IMR-90 (cell line): ENCODE measurements at regions not wholly inside any gene's neighbourhood (a gene's known extent, or its start where the extent isn't known, plus 50 kb on each side); places are given as distances from the start of the nearest gene placed in this dataset.

Source experiments
- ATAC-seq: fragments of 200-7000 bp; cut with Tn5 transposase; 2 replicates; pipeline ENCODE4 v1.9.1; 2020; ENCODE audit warnings: low read depth, mild to moderate bottlenecking, moderate library complexity
- BruUV-seq: library from RNA; stranded (reverse); fragments of 400-500 nt; replicated peaks from 2 replicates; lab custom pipeline; 2021; lab: Mats Ljungman, UMichigan
- CTCF ChIA-PET: fragments of 300-600 bp; formaldehyde crosslinking; extraction: SDS; loops from one replicate; lab custom pipeline; 2021; ENCODE audit warnings: antibody characterized with exemption; lab: Yijun Ruan, JAX
- POLR2A ChIA-PET: fragments of 300-600 bp; sonication (Branson Sonifier 250); formaldehyde crosslinking; loops from one replicate; lab custom pipeline; 2022; ENCODE audit warnings: antibody characterized with exemption; ENCODE audit not compliant: unreplicated experiment; lab: Charles Lee
- DNase-seq: peaks from one replicate; pipeline ENCODE4 v3.0.0; 2013
- H2AFZ ChIP-seq: replicated peaks from 2 replicates; pipeline ENCODE3; 2013; ENCODE audit warnings: low read length, mild to moderate bottlenecking; ENCODE audit not compliant: poor library complexity
- H2AK5ac ChIP-seq: 2 replicates; pipeline ENCODE4 v1.6.1; 2013; ENCODE audit warnings: low read depth, low read length, inconsistent platforms
- H2AK9ac ChIP-seq: replicated peaks from 2 replicates; pipeline ENCODE3; 2013; ENCODE audit warnings: mild to moderate bottlenecking, low read depth, low read length, moderate library complexity; ENCODE audit not compliant: poor library complexity
- H2BK120ac ChIP-seq: 2 replicates; pipeline ENCODE4 v1.6.1; 2013; ENCODE audit warnings: low read depth, low read length, inconsistent platforms
- H2BK15ac ChIP-seq: 3 replicates; pipeline ENCODE4 v1.6.1; 2013; ENCODE audit warnings: low read depth, low read length, inconsistent platforms
- H2BK20ac ChIP-seq: 2 replicates; pipeline ENCODE4 v1.6.1; 2013; ENCODE audit warnings: low read depth, mild to moderate bottlenecking, inconsistent platforms, low read length, moderate library complexity
- H2BK5ac ChIP-seq: 2 replicates; pipeline ENCODE4 v1.6.1; 2013; ENCODE audit warnings: mild to moderate bottlenecking, low read depth, low read length, inconsistent platforms; ENCODE audit not compliant: poor library complexity, severe bottlenecking
- H3K14ac ChIP-seq: replicated peaks from 2 replicates; pipeline ENCODE4 v1.6.1; 2013; ENCODE audit warnings: low read depth, low read length, inconsistent platforms
- H3K18ac ChIP-seq: 2 replicates; pipeline ENCODE4 v1.6.1; 2013; ENCODE audit warnings: low read depth, low read length, control low read depth
- H3K23ac ChIP-seq: 2 replicates; pipeline ENCODE4 v1.6.1; 2013; ENCODE audit warnings: low read depth, low read length, inconsistent platforms
- H3K27ac ChIP-seq: 2 replicates; pipeline ENCODE4 v1.5.1; 2013; ENCODE audit warnings: mild to moderate bottlenecking, control low read depth, low read length; ENCODE audit not compliant: insufficient read depth
- H3K27me3 ChIP-seq: 2 replicates; pipeline ENCODE4 v1.6.1; 2013; ENCODE audit warnings: low read length; ENCODE audit not compliant: control insufficient read depth, insufficient read depth
- H3K36me3 ChIP-seq: 2 replicates; pipeline ENCODE4 v1.6.1; 2013; ENCODE audit warnings: low read length, mixed read lengths; ENCODE audit not compliant: control insufficient read depth, insufficient read depth
- H3K4ac ChIP-seq: 2 replicates; pipeline ENCODE4 v1.6.1; 2013; ENCODE audit warnings: low read depth, low read length, inconsistent platforms
- H3K4me1 ChIP-seq: 2 replicates; pipeline ENCODE4 v1.6.1; 2013; ENCODE audit warnings: low read length, mixed read lengths; ENCODE audit not compliant: control insufficient read depth, insufficient read depth
- H3K4me2 ChIP-seq: 2 replicates; pipeline ENCODE4 v1.6.1; 2013; ENCODE audit warnings: low read depth, mild to moderate bottlenecking, control low read depth, low read length, moderate library complexity
- H3K4me3 ChIP-seq: 2 replicates; pipeline ENCODE4 v1.5.1; 2013; ENCODE audit warnings: low read depth, mild to moderate bottlenecking, control low read depth, low read length, moderate library complexity; ENCODE audit not compliant: insufficient read depth
- H3K56ac ChIP-seq: 2 replicates; pipeline ENCODE4 v1.6.1; 2013; ENCODE audit warnings: low read length, inconsistent platforms; ENCODE audit not compliant: insufficient read depth; ENCODE audit errors: extremely low read depth
- H3K79me1 ChIP-seq, 2 experiments: 2 replicates each; pipeline ENCODE4 v1.6.1; 2013; ENCODE audit warnings: low read length in 2 of 2, inconsistent platforms in 1 of 2, low read depth in 1 of 2
- H3K9ac ChIP-seq: 2 replicates; pipeline ENCODE4 v1.6.1; 2013; ENCODE audit warnings: low read depth, low read length, control low read depth
- H3K9me1 ChIP-seq: 2 replicates; pipeline ENCODE4 v1.6.1; 2013; ENCODE audit warnings: low read length, inconsistent platforms; ENCODE audit not compliant: insufficient read depth
- H3K9me3 ChIP-seq: 2 replicates; pipeline ENCODE4 v1.6.1; 2013; ENCODE audit warnings: low read length; ENCODE audit not compliant: control insufficient read depth, insufficient read depth
- H4K20me1 ChIP-seq: 2 replicates; pipeline ENCODE4 v1.6.1; 2013; ENCODE audit warnings: low read length, inconsistent platforms; ENCODE audit not compliant: insufficient read depth
- H4K5ac ChIP-seq: 2 replicates; pipeline ENCODE4 v1.6.1; 2013; ENCODE audit warnings: mild to moderate bottlenecking, low read depth, low read length, control low read depth
- H4K8ac ChIP-seq, 2 experiments: 2 replicates each; pipeline ENCODE4 v1.6.1; 2013; ENCODE audit warnings: low read depth in 2 of 2, low read length in 2 of 2, control low read depth in 1 of 2, inconsistent platforms in 1 of 2
- H4K91ac ChIP-seq: 2 replicates; pipeline ENCODE4 v1.6.1; 2013; ENCODE audit warnings: low read depth, low read length, inconsistent platforms; ENCODE audit not compliant: insufficient read depth
- BHLHE40 ChIP-seq: fragments of 150-350 bp; IDR thresholded peaks from 2 replicates; pipeline ENCODE4 v1.6.1; 2016; ENCODE audit warnings: mild to moderate bottlenecking, low read depth, low read length
- CHD1 ChIP-seq: IDR thresholded peaks from 2 replicates; pipeline ENCODE4 v1.6.1; 2012; ENCODE audit warnings: low read depth, low read length, improper control_type of control experiment
- CTCF ChIP-seq: conservative IDR thresholded peaks from 2 replicates; pipeline ENCODE4 v1.5.1; 2012; ENCODE audit warnings: mild to moderate bottlenecking, low read depth, low read length, improper control_type of control experiment
- ELK1 ChIP-seq: fragments of 150-350 bp; IDR thresholded peaks from 2 replicates; pipeline ENCODE4 v1.6.1; 2016; ENCODE audit warnings: low read depth, mild to moderate bottlenecking, low read length, moderate library complexity, borderline replicate concordance
- FOS ChIP-seq: fragments of 150-350 bp; IDR thresholded peaks from 2 replicates; pipeline ENCODE4 v1.6.1; 2016; ENCODE audit warnings: low read depth, low read length
- MAFK ChIP-seq: IDR thresholded peaks from 2 replicates; pipeline ENCODE4 v1.6.1; 2012; ENCODE audit warnings: low read depth, low read length, improper control_type of control experiment
- MXI1 ChIP-seq: IDR thresholded peaks from 2 replicates; pipeline ENCODE4 v1.6.1; 2012; ENCODE audit warnings: low read depth, mild to moderate bottlenecking, low read length, moderate library complexity, borderline replicate concordance
- NFE2L2 ChIP-seq: fragments of 150-350 bp; IDR thresholded peaks from 2 replicates; pipeline ENCODE4 v1.6.1; 2016; ENCODE audit warnings: low read depth, mild to moderate bottlenecking, low read length
- RAD21 ChIP-seq: IDR thresholded peaks from 2 replicates; pipeline ENCODE4 v1.6.1; 2012; ENCODE audit warnings: low read length, improper control_type of control experiment
- RCOR1 ChIP-seq: IDR thresholded peaks from 2 replicates; pipeline ENCODE4 v1.6.1; 2012; ENCODE audit warnings: mild to moderate bottlenecking, low read length, improper control_type of control experiment; ENCODE audit not compliant: insufficient replicate concordance
- RFX5 ChIP-seq: IDR thresholded peaks from 2 replicates; pipeline ENCODE4 v1.8.0; 2012; ENCODE audit warnings: low read depth, mild to moderate bottlenecking, low read length, moderate library complexity
- SMC3 ChIP-seq: fragments of 150-350 bp; IDR thresholded peaks from 2 replicates; pipeline ENCODE4 v1.6.1; 2016; ENCODE audit warnings: low read depth, mild to moderate bottlenecking, antibody characterized with exemption, low read length, moderate library complexity
- USF2 ChIP-seq: fragments of 150-350 bp; IDR thresholded peaks from 2 replicates; pipeline ENCODE4 v1.6.1; 2017; ENCODE audit warnings: mild to moderate bottlenecking, antibody characterized with exemption, low read length, low read depth
- WGBS, 2 experiments: methylation state at CpG; one replicate each; pipeline versions ENCODE4 v1.1.5 to v1.1.7; 2013; ENCODE audit warnings: missing lambda C conversion rate in 2 of 2; ENCODE audit not compliant: insufficient read length in 1 of 2; ENCODE audit errors: extremely low coverage in 2 of 2; 5-methylcytosine and 5-hydroxymethylcytosine counted together
- dilution Hi-C: fragments of 300-500 bp; cut with HindIII; formaldehyde crosslinking; loops from one replicate; pipeline ENCODE4 v1.14.3; 2018; ENCODE audit warnings: low sequenced_read_pairs; ENCODE audit not compliant: unreplicated experiment
- in situ Hi-C: fragments of 300-500 bp; cut with MboI; formaldehyde crosslinking; loops from 3 replicates; pipeline ENCODE4 v1.14.3; 2019; ENCODE audit warnings: low sequenced_read_pairs, inconsistent platforms, mixed read lengths
- intact Hi-C: fragments of 100-400 bp; cut with micrococcal nuclease; formaldehyde crosslinking; loops from 2 replicates; pipeline ENCODE4 v1.10.0; 2022

- CTCF ChIA-PET = no interaction called here
- TF ChIP-seq CHD1 (no peak), SMC3 (no peak), RCOR1 (no peak), MXI1 (no peak), RFX5 (no peak), NFE2L2 (no peak), MAFK (no peak), BHLHE40 (no peak), CTCF (no peak), USF2 (no peak), ELK1 (no peak), FOS (no peak), RAD21 (no peak)
- H3K4me1 ChIP-seq = no peaks in the 10 kb centered on the region
- H3K79me1 ChIP-seq = no peaks in the 10 kb centered on the region
- no peak overlapping the region for H3K27ac ChIP-seq
- H4K8ac ChIP-seq = no peak overlapping the region
- H2BK120ac ChIP-seq = no peak overlapping the region
- DNase-seq = no peak
- no peak for ATAC-seq
- in situ Hi-C loops = no loop called here
- H4K91ac ChIP-seq = no peak overlapping the region
- no peak overlapping the region for H2BK15ac ChIP-seq
- H2BK20ac ChIP-seq = no peak overlapping the region
- no TSS peak for BruUV-seq
- no peak overlapping the region for H3K23ac ChIP-seq
- WGBS, 2 experiments = no CpG with 5 or more reads among the region's 2 CpGs
- H3K9ac ChIP-seq = no peak overlapping the region
- no peak overlapping the region for H3K4me3 ChIP-seq
- no peaks in the 10 kb centered on the region for H3K27me3 ChIP-seq
- no peak overlapping the region for H3K18ac ChIP-seq
- no peaks in the 10 kb centered on the region for H3K36me3 ChIP-seq
- H3K9me3 ChIP-seq = no peaks in the 10 kb centered on the region
- H4K20me1 ChIP-seq = no peaks in the 10 kb centered on the region
- H2AK9ac ChIP-seq = no peak overlapping the region
- POLR2A ChIA-PET = no interaction called here
- H3K4me2 ChIP-seq = no peak overlapping the region
- H4K5ac ChIP-seq = no peak overlapping the region
- no peak overlapping the region for H2AFZ ChIP-seq
- dilution Hi-C loops = no loop called here
- intact Hi-C loops = no loop called here
- H3K9me1 ChIP-seq = no peaks in the 10 kb centered on the region
- H3K4ac ChIP-seq = no peak overlapping the region
- no peak overlapping the region for H3K56ac ChIP-seq
- H2BK5ac ChIP-seq = no peak overlapping the region
- no peak overlapping the region for H3K14ac ChIP-seq
- H2AK5ac ChIP-seq = no peak overlapping the region
These were observed 1908.1 kb upstream of the SEL1L start for GRCh38 chr14:83441801-83442200.
